CD4-positive, alpha-beta T cell treated with Interferon alpha-2 for 1 hour (primary cell): ENCODE measurements at regions not wholly inside any gene's neighbourhood (a gene's known extent, or its start where the extent isn't known, plus 50 kb on each side); places are given as distances from the start of the nearest gene placed in this dataset.
A peak's percentile ranks its signal among the peaks of the same experiment; 100 is the strongest.

Experiments used
- DNase-seq, 2 donors: peaks; one replicate each; pipeline ENCODE4 v3.0.0-alpha.2; 2020 to 2022

DNA sequence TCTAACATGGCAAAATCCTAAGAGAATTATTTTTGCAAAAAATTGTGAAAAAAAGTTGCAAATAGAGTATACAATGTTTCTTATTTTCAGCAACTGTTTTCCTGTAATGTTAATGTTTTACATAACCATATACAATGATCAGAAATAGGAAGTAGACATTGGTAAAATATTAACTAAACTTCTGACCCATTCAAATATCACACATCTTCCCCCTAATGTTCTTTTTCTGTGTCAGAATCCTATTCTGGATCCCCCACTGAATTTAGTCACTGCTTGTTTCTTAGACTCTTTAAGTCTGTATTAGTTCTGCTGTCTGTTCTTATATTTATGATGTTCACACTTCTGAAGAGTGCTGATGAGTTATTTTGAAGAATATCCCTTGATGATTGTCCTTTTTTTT lies 62.0 kb downstream of the HFE start:
- DNase-seq: no peak

GRCh38 chr6:26152226-26153101 lies 65.2 kb downstream of the HFE start:
- DNase-seq: no peak

GRCh38 chr6:26155061-26155930 lies 68.1 kb downstream of the HFE start:
- peak in 1 of 2 donors; percentile 22 for DNase-seq

- DNase-seq: peak; percentile 91 to 93
These were observed 69.0 kb downstream of the HFE start for GRCh38 chr6:26156105-26156849.

DNA sequence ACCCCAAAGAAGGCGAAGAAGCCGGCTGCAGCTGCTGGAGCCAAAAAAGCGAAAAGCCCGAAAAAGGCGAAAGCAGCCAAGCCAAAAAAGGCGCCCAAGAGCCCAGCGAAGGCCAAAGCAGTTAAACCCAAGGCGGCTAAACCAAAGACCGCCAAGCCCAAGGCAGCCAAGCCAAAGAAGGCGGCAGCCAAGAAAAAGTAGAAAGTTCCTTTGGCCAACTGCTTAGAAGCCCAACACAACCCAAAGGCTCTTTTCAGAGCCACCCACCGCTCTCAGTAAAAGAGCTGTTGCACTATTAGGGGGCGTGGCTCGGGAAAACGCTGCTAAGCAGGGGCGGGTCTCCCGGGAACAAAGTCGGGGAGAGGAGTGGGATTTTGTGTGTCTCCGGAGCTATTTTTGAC lies 69.6 kb downstream of the HFE start:
- DNase-seq: peak; percentile 62 to 74

GRCh38 chr6:26157251-26158075 lies 70.2 kb downstream of the HFE start:
- peak; percentile 92 to 97 for DNase-seq

- DNase-seq: no peak
These were observed 70.9 kb downstream of the HFE start for GRCh38 chr6:26158076-26158580.

DNA sequence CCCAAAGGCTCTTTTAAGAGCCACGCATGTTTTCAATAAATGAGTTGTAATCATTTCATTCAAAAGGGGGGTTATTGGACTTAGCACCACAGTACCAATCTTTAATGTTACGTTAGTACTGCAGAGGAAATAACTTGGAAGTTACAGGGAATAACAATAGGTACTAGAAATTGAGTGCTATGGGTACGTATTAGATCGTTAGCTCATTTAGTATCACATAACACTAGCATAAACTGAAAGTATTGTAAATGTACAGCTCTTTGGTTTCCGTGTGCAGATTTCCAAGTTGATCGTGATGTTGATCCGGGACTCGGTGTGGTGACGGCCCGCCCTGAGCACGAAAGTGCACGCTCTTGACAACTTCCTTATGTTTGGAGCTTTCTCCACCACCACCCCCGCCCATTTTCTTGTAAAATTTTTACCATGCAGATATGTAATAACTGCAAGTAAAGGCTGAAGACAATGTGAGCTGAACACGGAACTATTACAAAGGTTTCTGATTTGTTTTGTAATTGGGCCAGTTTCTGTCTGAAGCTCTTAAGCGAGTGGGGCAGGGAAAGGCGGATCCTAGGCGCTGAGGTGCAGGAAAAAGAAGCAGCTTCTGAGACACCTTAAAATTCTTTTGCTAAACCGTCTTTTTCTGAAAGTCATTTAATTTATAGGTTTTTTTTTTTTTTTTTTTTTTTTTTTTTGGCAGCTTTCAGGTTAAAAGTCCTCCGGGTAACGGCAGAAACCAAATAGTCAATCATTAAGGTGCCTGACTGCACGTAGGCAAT lies 71.5 kb downstream of the HFE start:
- DNase-seq: peak; percentile 66 to 79

- DNase-seq: peak in 1 of 2 donors; percentile 22
These were observed 72.4 kb downstream of the HFE start for GRCh38 chr6:26159357-26160273.

GRCh38 chr6:26161322-26161721 lies 74.1 kb downstream of the HFE start:
- DNase-seq: no peak

DNA sequence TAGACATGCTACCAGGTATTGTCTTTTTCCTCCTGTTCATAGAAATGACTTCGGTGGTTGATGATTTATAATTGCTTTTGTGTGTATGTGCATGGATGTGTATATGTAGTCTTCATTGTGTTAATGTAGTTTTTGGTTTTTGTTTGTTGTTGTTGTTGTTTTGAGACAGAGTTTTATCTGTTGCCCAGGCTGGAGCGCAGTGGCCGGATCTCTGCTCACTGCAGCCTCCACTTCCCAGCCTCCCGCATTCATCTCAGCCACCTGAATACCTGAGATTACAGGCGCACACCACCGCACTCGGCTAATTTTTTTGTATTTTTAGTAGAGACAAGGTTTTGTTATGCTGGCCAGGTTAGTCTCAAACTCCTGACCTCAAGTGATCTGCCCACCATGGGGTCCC lies 75.2 kb downstream of the HFE start:
- no peak for DNase-seq

- DNase-seq: no peak
These were observed 76.3 kb downstream of the HFE start for GRCh38 chr6:26163427-26164119.

GRCh38 chr6:26164120-26164505 lies 76.9 kb downstream of the HFE start:
- no peak for DNase-seq

- no peak for DNase-seq
These were observed 78.1 kb downstream of the HFE start for GRCh38 chr6:26165261-26165790.

DNA sequence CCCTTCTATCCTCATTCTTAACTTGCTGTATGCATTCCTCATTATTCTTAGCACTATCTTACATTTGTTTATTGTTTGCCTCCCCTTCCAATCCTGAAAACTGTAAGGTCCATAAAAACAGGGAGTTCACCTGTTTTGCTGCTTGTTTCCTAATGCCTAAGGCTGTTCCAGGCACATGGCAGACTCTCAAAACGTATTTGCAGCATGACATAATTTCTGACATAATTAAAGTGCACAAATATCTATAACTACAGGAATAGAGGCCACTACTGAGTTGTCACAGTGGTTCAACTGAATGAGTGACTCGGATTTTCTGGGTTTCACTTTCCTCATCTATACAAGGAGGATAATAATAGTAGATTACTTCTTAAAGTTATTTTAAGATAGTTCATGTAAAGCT lies 83.0 kb downstream of the HFE start:
- peak in 1 of 2 donors; percentile 48 for DNase-seq

GRCh38 chr6:26170951-26171841 lies 84.0 kb downstream of the HFE start:
- peak in 1 of 2 donors; percentile 43 for DNase-seq

DNA sequence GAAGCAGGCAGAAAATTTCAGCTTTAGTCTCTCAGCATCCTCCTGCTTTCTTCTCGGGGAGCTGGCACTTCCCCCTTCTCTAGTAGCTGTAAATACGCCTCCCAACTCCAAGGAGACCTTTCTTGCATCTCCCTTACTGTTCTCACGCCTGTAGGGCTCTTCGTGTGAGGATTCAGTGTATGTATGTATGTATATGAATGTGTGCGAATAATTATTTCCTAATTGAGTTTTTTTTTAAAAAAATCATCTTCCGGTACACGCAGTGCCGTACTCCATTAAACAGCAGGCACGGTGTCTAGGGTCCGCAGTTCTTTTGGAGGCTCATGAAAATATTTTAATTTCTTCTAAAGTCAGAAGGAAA lies 85.4 kb downstream of the HFE start:
- peak; percentile 26 to 60 for DNase-seq

GRCh38 chr6:26173836-26174145 lies 86.6 kb downstream of the HFE start:
- no peak for DNase-seq
